Stomach (tissue), 8 donors: ENCODE measurements at regions not wholly inside any gene's neighbourhood (a gene's known extent, or its start where the extent isn't known, plus 50 kb on each side); places are given as distances from the start of the nearest gene placed in this dataset.

ENCODE experiments used
- DNase-seq, 2 donors: peaks; one replicate each; pipeline versions ENCODE4 v3.0.0 to v3.0.0-alpha.2; 2013 to 2019
- H3K27ac ChIP-seq, 5 donors: fragments of 200-600 bp in 4 of 5; sonication (generic) in 4 of 5; one replicate each; pipeline ENCODE4 v1.5.1; 2013 to 2019; ENCODE audit warnings: mild to moderate bottlenecking in 1 of 5, moderate library complexity in 1 of 5
- H3K27me3 ChIP-seq, 3 donors: fragments of 200-600 bp; sonication (generic); one replicate each; pipeline ENCODE4 v1.5.1; 2017 to 2019; ENCODE audit warnings: mixed run types in 1 of 3
- H3K36me3 ChIP-seq, 4 donors: fragments of 200-600 bp; sonication (generic); 1 replicate in 3 of 4; 2 replicates in 1 of 4; pipeline ENCODE4 v1.5.1; 2016 to 2019
- H3K4me1 ChIP-seq, 4 donors: fragments of 200-600 bp; sonication (generic); one replicate each; pipeline ENCODE4 v1.5.1; 2016 to 2019
- H3K4me3 ChIP-seq, 4 donors: fragments of 200-600 bp; sonication (generic) in 3 of 4; one replicate each; pipeline ENCODE4 v1.5.1; 2016 to 2019; ENCODE audit warnings: mild to moderate bottlenecking in 1 of 4
- H3K9me3 ChIP-seq, 4 donors: fragments of 200-600 bp; sonication (generic); one replicate each; pipeline ENCODE4 v1.5.1; 2016 to 2019
- CTCF ChIP-seq, 7 experiments: fragments of 450-650 bp in 4 of 7; fragments of 200-600 bp in 3 of 7; sonication (generic) in 3 of 7; IDR thresholded peaks; one replicate each; pipeline ENCODE4 v1.5.1; 2016 to 2019; ENCODE audit warnings: antibody characterized with exemption in 7 of 7, control low read depth in 2 of 7, mild to moderate bottlenecking in 1 of 7
- EP300 ChIP-seq: sonication (generic); formaldehyde crosslinking; IDR thresholded peaks from one replicate; pipeline ENCODE4 v1.6.1; 2017; ENCODE audit warnings: antibody characterized with exemption
- POLR2A ChIP-seq, 4 donors: fragments of 450-650 bp; IDR thresholded peaks; one replicate each; pipeline ENCODE4 v1.6.1; 2016; ENCODE audit warnings: antibody characterized with exemption in 4 of 4, control low read depth in 2 of 4, mild to moderate bottlenecking in 1 of 4, moderate library complexity in 1 of 4
- POLR2AphosphoS5 ChIP-seq, 3 donors: sonication (generic); formaldehyde crosslinking; IDR thresholded peaks; one replicate each; pipeline ENCODE4 v1.6.1; 2016; ENCODE audit warnings: antibody characterized with exemption in 3 of 3
- WGBS, 5 donors: extraction: QIAGEN DNeasy Blood & Tissue Kit in 3 of 5; methylation state at CpG; one replicate each; pipeline versions ENCODE4 v1.1.5 to v1.1.7; 2013 to 2018; 5-methylcytosine and 5-hydroxymethylcytosine counted together
- intact Hi-C: fragments of 100-400 bp; cut with DNase I; formaldehyde crosslinking; loops from one replicate; pipeline ENCODE4 v1.15.1; 2023; ENCODE audit warnings: low total_unique reads
- donor health status: healthy with polysubstance abuse.
- donor health status: Bipolar disorder and iron deficiency.
- donor health status: healthy.

GRCh38 chrX:20420058-20420457, 153.3 kb upstream of the RPS6KA3 start:
- no peak for DNase-seq
- no peak overlapping the region for H3K27ac ChIP-seq
- H3K27me3 ChIP-seq, result peaks cover 0 to 7% (median 0%) of the 10 kb centered on the region in 3 donors
- H3K9me3 ChIP-seq, result peaks cover 0 to 5% (median 0%) of the 10 kb centered on the region in 4 donors
- intact Hi-C loops, result no loop called here
- TF ChIP-seq EP300 (no peak), CTCF (IDR thresholded peaks at IDR 0.05) (no peak), POLR2AphosphoS5 (IDR thresholded peaks at IDR 0.05) (no peak), POLR2A (IDR thresholded peaks at IDR 0.05) (no peak)
- WGBS, 5 donors, result 51 to 67% (median 53%) methylated on average over 2 of the region's 2 CpGs
- H3K4me3 ChIP-seq, result no peak overlapping the region
- H3K36me3 ChIP-seq, result no peaks in the 10 kb centered on the region
- H3K4me1 ChIP-seq, result no peaks in the 10 kb centered on the region

- WGBS, 5 donors, result 62 to 83% (median 73%) methylated on average over 6 to 9 of the region's 9 CpGs
- intact Hi-C loops, result no loop called here
- Histone ChIP-seq H3K4me3 (no peak overlapping the region), H3K36me3 (no peaks in the 10 kb centered on the region), H3K4me1 (no peaks in the 10 kb centered on the region), H3K27me3 (peaks cover 0 to 7% (median 0%) of the 10 kb centered on the region in 3 donors), H3K9me3 (no peaks in the 10 kb centered on the region), H3K27ac (no peak overlapping the region)
- DNase-seq, result no peak
- TF ChIP-seq POLR2AphosphoS5 (IDR thresholded peaks at IDR 0.05) (no peak), EP300 (no peak), POLR2A (IDR thresholded peaks at IDR 0.05) (no peak), CTCF (IDR thresholded peaks at IDR 0.05) (no peak)
Measured at GRCh38 chrX:20418379-20419150, 151.9 kb upstream of the RPS6KA3 start.

- Histone ChIP-seq H3K9me3 (peaks cover 0 to 5% (median 0%) of the 10 kb centered on the region in 4 donors), H3K27me3 (peaks cover 0 to 7% (median 0%) of the 10 kb centered on the region in 3 donors), H3K27ac (no peak overlapping the region), H3K36me3 (no peaks in the 10 kb centered on the region), H3K4me1 (no peaks in the 10 kb centered on the region), H3K4me3 (no peak overlapping the region)
- WGBS, 5 donors, result 63 to 92% (median 85%) methylated on average over 6 to 9 of the region's 9 CpGs
- DNase-seq, result no peak
- intact Hi-C loops, result no loop called here
- no peak for TF ChIP-seq POLR2AphosphoS5 (IDR thresholded peaks at IDR 0.05)
- no peak for TF ChIP-seq POLR2A (IDR thresholded peaks at IDR 0.05)
- TF ChIP-seq EP300, result no peak
- TF ChIP-seq CTCF (IDR thresholded peaks at IDR 0.05), result no peak
Measured at GRCh38 chrX:20414762-20415445, 148.2 kb upstream of the RPS6KA3 start.

GRCh38 chrX:20414066-20414465, 147.4 kb upstream of the RPS6KA3 start:
- intact Hi-C loops, result no loop called here
- peaks cover 0 to 7% (median 0%) of the 10 kb centered on the region in 3 donors for H3K27me3 ChIP-seq
- peaks cover 0 to 5% (median 0%) of the 10 kb centered on the region in 4 donors for H3K9me3 ChIP-seq
- H3K4me1 ChIP-seq, result no peaks in the 10 kb centered on the region
- no peak for TF ChIP-seq EP300
- WGBS, 5 donors, result 62 to 94% (median 88%) methylated on average over 2 of the region's 2 CpGs
- H3K36me3 ChIP-seq, result no peaks in the 10 kb centered on the region
- H3K4me3 ChIP-seq, result no peak overlapping the region
- DNase-seq, result no peak
- H3K27ac ChIP-seq, result peak overlapping the region in 1 of 5 donors; percentile 66
